Stomach (tissue), 8 donors: ENCODE measurements at regions not wholly inside any gene's neighbourhood (a gene's known extent, or its start where the extent isn't known, plus 50 kb on each side); places are given as distances from the start of the nearest gene placed in this dataset.

ENCODE experiments used
- DNase-seq, 2 donors: peaks; one replicate each; pipeline versions ENCODE4 v3.0.0 to v3.0.0-alpha.2; 2013 to 2019
- H3K27ac ChIP-seq, 5 donors: fragments of 200-600 bp in 4 of 5; sonication (generic) in 4 of 5; one replicate each; pipeline ENCODE4 v1.5.1; 2013 to 2019; ENCODE audit warnings: mild to moderate bottlenecking in 1 of 5, moderate library complexity in 1 of 5
- H3K27me3 ChIP-seq, 3 donors: fragments of 200-600 bp; sonication (generic); one replicate each; pipeline ENCODE4 v1.5.1; 2017 to 2019; ENCODE audit warnings: mixed run types in 1 of 3
- H3K36me3 ChIP-seq, 4 donors: fragments of 200-600 bp; sonication (generic); 1 replicate in 3 of 4; 2 replicates in 1 of 4; pipeline ENCODE4 v1.5.1; 2016 to 2019
- H3K4me1 ChIP-seq, 4 donors: fragments of 200-600 bp; sonication (generic); one replicate each; pipeline ENCODE4 v1.5.1; 2016 to 2019
- H3K4me3 ChIP-seq, 4 donors: fragments of 200-600 bp; sonication (generic) in 3 of 4; one replicate each; pipeline ENCODE4 v1.5.1; 2016 to 2019; ENCODE audit warnings: mild to moderate bottlenecking in 1 of 4
- H3K9me3 ChIP-seq, 4 donors: fragments of 200-600 bp; sonication (generic); one replicate each; pipeline ENCODE4 v1.5.1; 2016 to 2019
- EP300 ChIP-seq: sonication (generic); formaldehyde crosslinking; IDR thresholded peaks from one replicate; pipeline ENCODE4 v1.6.1; 2017; ENCODE audit warnings: antibody characterized with exemption
- POLR2A ChIP-seq, 4 donors: fragments of 450-650 bp; IDR thresholded peaks; one replicate each; pipeline ENCODE4 v1.6.1; 2016; ENCODE audit warnings: antibody characterized with exemption in 4 of 4, control low read depth in 2 of 4, mild to moderate bottlenecking in 1 of 4, moderate library complexity in 1 of 4
- POLR2AphosphoS5 ChIP-seq, 3 donors: sonication (generic); formaldehyde crosslinking; IDR thresholded peaks; one replicate each; pipeline ENCODE4 v1.6.1; 2016; ENCODE audit warnings: antibody characterized with exemption in 3 of 3
- WGBS, 5 donors: extraction: QIAGEN DNeasy Blood & Tissue Kit in 3 of 5; methylation state at CpG; one replicate each; pipeline versions ENCODE4 v1.1.5 to v1.1.7; 2013 to 2018; 5-methylcytosine and 5-hydroxymethylcytosine counted together
- intact Hi-C: fragments of 100-400 bp; cut with DNase I; formaldehyde crosslinking; loops from one replicate; pipeline ENCODE4 v1.15.1; 2023; ENCODE audit warnings: low total_unique reads
- TF ChIP-seq, protein P1 (sequence below), 7 experiments: fragments of 450-650 bp in 4 of 7; fragments of 200-600 bp in 3 of 7; sonication (generic) in 3 of 7; IDR thresholded peaks; one replicate each; pipeline ENCODE4 v1.5.1; 2016 to 2019; ENCODE audit warnings: antibody characterized with exemption in 7 of 7, control low read depth in 2 of 7, mild to moderate bottlenecking in 1 of 7
- donor health status: healthy with polysubstance abuse.
- donor health status: Bipolar disorder and iron deficiency.
- donor health status: healthy.

DNA sequence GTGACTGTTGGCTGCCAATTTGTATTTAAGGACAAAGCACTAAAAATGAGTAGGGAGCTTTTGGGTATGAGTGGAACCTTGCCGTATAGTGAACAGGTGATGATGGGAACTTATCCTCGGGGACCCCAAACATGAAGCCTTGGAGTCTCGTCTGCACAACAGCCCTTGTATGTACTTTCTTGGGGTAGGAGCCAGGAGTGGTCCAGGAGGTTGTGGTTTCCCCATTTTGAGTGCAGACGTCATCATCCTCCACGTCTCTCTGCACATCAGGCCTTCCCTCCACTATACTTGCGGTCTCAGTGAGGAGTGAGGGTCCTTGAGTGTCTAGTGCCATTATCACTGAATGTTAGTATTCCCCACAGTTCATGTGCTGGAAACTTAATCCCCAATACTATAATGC, 101.5 kb upstream of the HS6ST1 start:
- no peak overlapping the region for H3K4me3 ChIP-seq
- no peaks in the 10 kb centered on the region for H3K27me3 ChIP-seq
- peaks cover 0 to 13% (median 5%) of the 10 kb centered on the region in 4 donors for H3K9me3 ChIP-seq
- intact Hi-C loops = no loop called here
- WGBS, 5 donors = 91 to 96% (median 93%) methylated on average over 6 of the region's 6 CpGs
- DNase-seq = no peak
- peaks cover 0 to 26% (median 10%) of the 10 kb centered on the region in 4 donors for H3K4me1 ChIP-seq
- no peak overlapping the region for H3K27ac ChIP-seq
- H3K36me3 ChIP-seq = no peaks in the 10 kb centered on the region
- TF ChIP-seq POLR2AphosphoS5 (IDR thresholded peaks at IDR 0.05) = no peak
- TF ChIP-seq POLR2A (IDR thresholded peaks at IDR 0.05) = no peak
- TF ChIP-seq, protein P1, sequence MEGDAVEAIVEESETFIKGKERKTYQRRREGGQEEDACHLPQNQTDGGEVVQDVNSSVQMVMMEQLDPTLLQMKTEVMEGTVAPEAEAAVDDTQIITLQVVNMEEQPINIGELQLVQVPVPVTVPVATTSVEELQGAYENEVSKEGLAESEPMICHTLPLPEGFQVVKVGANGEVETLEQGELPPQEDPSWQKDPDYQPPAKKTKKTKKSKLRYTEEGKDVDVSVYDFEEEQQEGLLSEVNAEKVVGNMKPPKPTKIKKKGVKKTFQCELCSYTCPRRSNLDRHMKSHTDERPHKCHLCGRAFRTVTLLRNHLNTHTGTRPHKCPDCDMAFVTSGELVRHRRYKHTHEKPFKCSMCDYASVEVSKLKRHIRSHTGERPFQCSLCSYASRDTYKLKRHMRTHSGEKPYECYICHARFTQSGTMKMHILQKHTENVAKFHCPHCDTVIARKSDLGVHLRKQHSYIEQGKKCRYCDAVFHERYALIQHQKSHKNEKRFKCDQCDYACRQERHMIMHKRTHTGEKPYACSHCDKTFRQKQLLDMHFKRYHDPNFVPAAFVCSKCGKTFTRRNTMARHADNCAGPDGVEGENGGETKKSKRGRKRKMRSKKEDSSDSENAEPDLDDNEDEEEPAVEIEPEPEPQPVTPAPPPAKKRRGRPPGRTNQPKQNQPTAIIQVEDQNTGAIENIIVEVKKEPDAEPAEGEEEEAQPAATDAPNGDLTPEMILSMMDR (IDR thresholded peaks at IDR 0.05) = no peak
- no peak for TF ChIP-seq EP300

DNA sequence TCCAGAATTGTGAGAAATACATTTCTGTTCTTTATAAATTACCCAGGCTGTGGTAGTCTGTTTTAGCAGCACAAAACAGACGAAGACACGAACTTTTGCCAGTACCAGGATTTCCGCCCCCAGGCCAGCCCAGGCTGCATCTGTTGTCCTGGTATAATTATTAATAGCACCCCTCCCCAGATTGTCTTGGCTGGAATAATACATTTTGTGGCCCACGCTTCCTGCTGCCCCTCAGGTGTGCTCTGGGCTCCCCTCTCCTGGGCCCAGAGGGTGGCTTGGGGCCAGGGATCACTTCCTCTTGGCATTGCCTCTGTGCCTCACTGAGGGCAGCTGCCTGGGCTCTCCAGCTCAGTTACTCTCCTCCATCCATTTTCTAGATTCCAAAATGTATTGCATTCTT, 102.1 kb upstream of the HS6ST1 start:
- H3K4me1 ChIP-seq = peaks cover 0 to 21% (median 10%) of the 10 kb centered on the region in 4 donors
- H3K4me3 ChIP-seq = no peak overlapping the region
- H3K36me3 ChIP-seq = no peaks in the 10 kb centered on the region
- no peak overlapping the region for H3K27ac ChIP-seq
- intact Hi-C loops = no loop called here
- DNase-seq = peak; percentile 1 to 14
- TF ChIP-seq, protein P1 (IDR thresholded peaks at IDR 0.05) = no peak
- TF ChIP-seq POLR2A (IDR thresholded peaks at IDR 0.05) (no peak), POLR2AphosphoS5 (IDR thresholded peaks at IDR 0.05) (no peak), EP300 (no peak)
- H3K9me3 ChIP-seq = peaks cover 0 to 13% (median 5%) of the 10 kb centered on the region in 4 donors
- no peaks in the 10 kb centered on the region for H3K27me3 ChIP-seq
- WGBS, 5 donors = 69 to 85% (median 80%) methylated on average over 4 of the region's 4 CpGs

DNA sequence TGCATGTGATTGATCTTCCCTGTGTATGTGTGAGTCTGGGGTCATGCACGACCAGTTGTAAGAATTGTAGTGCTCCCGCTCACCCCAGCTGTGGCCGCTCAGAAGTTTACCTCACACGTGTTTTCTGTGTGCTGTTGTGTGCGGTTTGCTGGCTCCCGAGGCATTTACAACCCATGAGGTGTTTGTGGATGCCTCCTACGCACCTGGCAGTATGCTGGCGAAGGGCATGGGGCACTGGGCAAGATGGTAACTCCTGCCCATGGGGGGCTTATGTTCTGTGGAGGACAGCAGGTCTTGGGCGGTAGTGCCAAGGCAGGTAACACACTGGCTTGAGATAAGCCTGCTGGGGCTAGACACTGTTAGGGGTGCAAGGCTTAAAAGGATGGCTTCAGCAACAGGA, 102.6 kb upstream of the HS6ST1 start:
- 83 to 94% (median 90%) methylated on average over 9 of the region's 9 CpGs for WGBS, 5 donors
- Histone ChIP-seq H3K27me3 (no peaks in the 10 kb centered on the region), H3K4me1 (peaks cover 0 to 15% (median 8%) of the 10 kb centered on the region in 4 donors), H3K4me3 (no peak overlapping the region), H3K27ac (no peak overlapping the region), H3K9me3 (peaks cover 0 to 13% (median 5%) of the 10 kb centered on the region in 4 donors), H3K36me3 (no peaks in the 10 kb centered on the region)
- no peak for DNase-seq
- TF ChIP-seq POLR2A (IDR thresholded peaks at IDR 0.05) (no peak), POLR2AphosphoS5 (IDR thresholded peaks at IDR 0.05) (no peak), EP300 (no peak)
- TF ChIP-seq, protein P1 (IDR thresholded peaks at IDR 0.05) = no peak
- intact Hi-C loops = no loop called here

DNA sequence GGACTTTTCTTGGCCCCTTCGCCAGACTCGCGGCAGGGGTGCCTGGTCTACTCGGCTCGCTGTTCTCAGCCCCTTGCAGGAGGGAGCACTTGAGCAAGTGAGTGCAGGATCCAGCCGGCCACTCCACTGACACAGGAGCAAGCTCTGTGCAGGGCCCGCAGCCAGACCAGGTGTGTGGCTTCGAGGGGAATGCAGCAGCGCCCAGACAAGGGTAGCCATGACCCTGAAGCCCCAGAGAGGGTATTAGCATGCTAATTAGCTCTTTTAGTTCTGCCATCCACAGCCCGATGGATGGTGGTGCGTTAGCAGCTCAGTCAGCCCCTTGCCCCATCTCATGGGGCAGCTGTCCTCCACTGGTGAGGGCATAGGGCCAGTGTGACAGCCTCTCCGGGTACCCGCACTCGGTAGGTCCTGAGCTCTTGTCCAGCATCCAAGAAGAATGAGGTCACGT, 103.2 kb upstream of the HS6ST1 start:
- Histone ChIP-seq H3K36me3 (no peaks in the 10 kb centered on the region), H3K27ac (no peak overlapping the region), H3K9me3 (peaks cover 0 to 13% (median 5%) of the 10 kb centered on the region in 4 donors), H3K4me1 (peaks cover 0 to 9% (median 7%) of the 10 kb centered on the region in 4 donors), H3K27me3 (no peaks in the 10 kb centered on the region), H3K4me3 (no peak overlapping the region)
- intact Hi-C loops = no loop called here
- 91 to 96% (median 94%) methylated on average over 9 to 15 of the region's 15 CpGs for WGBS, 5 donors
- TF ChIP-seq POLR2AphosphoS5 (IDR thresholded peaks at IDR 0.05) (no peak), EP300 (no peak), POLR2A (IDR thresholded peaks at IDR 0.05) (no peak)
- TF ChIP-seq, protein P1 (IDR thresholded peaks at IDR 0.05) = no peak
- peak; percentile 0 to 16 for DNase-seq
